GM23248 (cell line): ENCODE measurements at regions not wholly inside any gene's neighbourhood (a gene's known extent, or its start where the extent isn't known, plus 50 kb on each side); places are given as distances from the start of the nearest gene placed in this dataset.

ENCODE experiments used
- DNase-seq: peaks from one replicate; pipeline ENCODE4 v3.0.0-alpha.2; 2015
- H2AFZ ChIP-seq: fragments of 200-600 bp; sonication (generic); 2 replicates; pipeline ENCODE4 v1.6.1; 2016; ENCODE audit warnings: antibody characterized with exemption
- H3F3A ChIP-seq: fragments of 200-600 bp; sonication (generic); 2 replicates; pipeline ENCODE4 v1.6.1; 2016; ENCODE audit warnings: mild to moderate bottlenecking, antibody characterized with exemption, mixed run types; ENCODE audit not compliant: insufficient read depth
- H3K27ac ChIP-seq: fragments of 200-600 bp; sonication (generic); 2 replicates; pipeline ENCODE4 v1.5.1; 2016; ENCODE audit warnings: mild to moderate bottlenecking
- H3K27me3 ChIP-seq: fragments of 200-600 bp; sonication (generic); replicated peaks from 2 replicates; pipeline ENCODE4 v1.6.1; 2016; ENCODE audit warnings: mild to moderate bottlenecking; ENCODE audit not compliant: insufficient read depth
- H3K36me3 ChIP-seq: fragments of 200-600 bp; sonication (generic); 2 replicates; pipeline ENCODE4 v1.6.1; 2016; ENCODE audit warnings: low read depth, mild to moderate bottlenecking
- H3K4me1 ChIP-seq: fragments of 200-600 bp; sonication (generic); 2 replicates; pipeline ENCODE4 v1.6.1; 2016; ENCODE audit warnings: mild to moderate bottlenecking; ENCODE audit not compliant: insufficient read depth
- H3K4me2 ChIP-seq: fragments of 200-600 bp; sonication (generic); one replicate; pipeline ENCODE4 v1.6.1; 2016; ENCODE audit warnings: mild to moderate bottlenecking; ENCODE audit not compliant: unreplicated experiment
- H3K4me3 ChIP-seq: fragments of 200-600 bp; sonication (generic); 2 replicates; pipeline ENCODE4 v1.5.1; 2016; ENCODE audit warnings: mild to moderate bottlenecking
- H3K79me2 ChIP-seq: fragments of 200-600 bp; sonication (generic); 2 replicates; pipeline ENCODE4 v1.6.1; 2016; ENCODE audit warnings: mild to moderate bottlenecking; ENCODE audit not compliant: insufficient read depth
- H3K9ac ChIP-seq: fragments of 200-600 bp; sonication (generic); 2 replicates; pipeline ENCODE4 v1.6.1; 2016; ENCODE audit warnings: mild to moderate bottlenecking
- H3K9me2 ChIP-seq: fragments of 200-600 bp; sonication (generic); 2 replicates; pipeline ENCODE4 v1.6.1; 2016; ENCODE audit warnings: mixed run types, mild to moderate bottlenecking, moderate library complexity; ENCODE audit not compliant: insufficient read depth
- H3K9me3 ChIP-seq: fragments of 200-600 bp; sonication (generic); one replicate; pipeline ENCODE4 v1.6.1; 2017; ENCODE audit warnings: low read depth
- H4K20me1 ChIP-seq: fragments of 200-600 bp; sonication (generic); 2 replicates; pipeline ENCODE4 v1.6.0; 2016; ENCODE audit not compliant: insufficient read depth
- EZH2 ChIP-seq: fragments of 200-600 bp; sonication (generic); IDR thresholded peaks from 2 replicates; pipeline ENCODE4 v1.6.1; 2018; ENCODE audit warnings: antibody characterized with exemption, mild to moderate bottlenecking; ENCODE audit not compliant: insufficient read depth, poor library complexity, severe bottlenecking
- EZH2phosphoT487 ChIP-seq: fragments of 200-600 bp; sonication (generic); IDR thresholded peaks from 2 replicates; pipeline ENCODE4 v1.6.1; 2018; ENCODE audit warnings: antibody characterized with exemption, moderate library complexity, mild to moderate bottlenecking, low read depth; ENCODE audit not compliant: insufficient read depth
- WGBS, 2 experiments: methylation state at CpG; one replicate each; pipeline ENCODE4 v1.1.6; 2015 to 2017; ENCODE audit warnings: low lambda C conversion rate in 2 of 2, low coverage in 1 of 2; ENCODE audit errors: missing lambda C conversion rate in 2 of 2; 5-methylcytosine and 5-hydroxymethylcytosine counted together
- in situ Hi-C: fragments of 300-500 bp; cut with MboI; formaldehyde crosslinking; loops from 2 replicates; pipeline ENCODE4 v1.15.0; 2020

DNA sequence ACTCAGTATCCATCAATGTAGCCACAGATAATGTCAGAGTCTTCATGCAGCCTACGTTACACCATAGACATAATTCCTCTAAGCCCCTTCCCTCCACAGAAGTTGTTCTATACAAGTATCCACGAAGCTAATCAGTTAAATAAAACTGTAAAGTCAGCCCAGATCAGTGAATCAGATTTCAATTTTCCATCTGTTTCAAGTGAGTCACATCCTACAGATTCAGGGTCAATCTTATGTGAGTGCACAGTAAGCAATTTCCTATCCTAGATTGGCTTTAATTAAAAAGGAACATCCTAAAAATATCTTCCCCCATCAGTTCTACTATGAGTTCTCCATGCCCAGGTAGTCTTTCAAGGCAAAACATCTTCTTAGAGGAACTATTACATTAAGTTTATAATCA, 402.5 kb downstream of the EFNA5 start:
- Histone ChIP-seq H3K36me3 (no peaks in the 10 kb centered on the region), H2AFZ (no peak overlapping the region), H3K4me2 (no peak overlapping the region), H4K20me1 (no peaks in the 10 kb centered on the region), H3K4me1 (no peaks in the 10 kb centered on the region), H3K9me2 (no peaks in the 10 kb centered on the region), H3K4me3 (no peak overlapping the region), H3K27me3 (no peaks in the 10 kb centered on the region), H3K79me2 (no peaks in the 10 kb centered on the region), H3K27ac (no peak overlapping the region), H3F3A (no peaks in the 10 kb centered on the region), H3K9ac (no peak overlapping the region), H3K9me3 (no peaks in the 10 kb centered on the region)
- no peak for TF ChIP-seq EZH2
- TF ChIP-seq EZH2phosphoT487: no peak
- in situ Hi-C loops: no loop called here
- no peak for DNase-seq
- WGBS, 2 experiments: 33 to 35% methylated on average over 2 of the region's 2 CpGs

DNA sequence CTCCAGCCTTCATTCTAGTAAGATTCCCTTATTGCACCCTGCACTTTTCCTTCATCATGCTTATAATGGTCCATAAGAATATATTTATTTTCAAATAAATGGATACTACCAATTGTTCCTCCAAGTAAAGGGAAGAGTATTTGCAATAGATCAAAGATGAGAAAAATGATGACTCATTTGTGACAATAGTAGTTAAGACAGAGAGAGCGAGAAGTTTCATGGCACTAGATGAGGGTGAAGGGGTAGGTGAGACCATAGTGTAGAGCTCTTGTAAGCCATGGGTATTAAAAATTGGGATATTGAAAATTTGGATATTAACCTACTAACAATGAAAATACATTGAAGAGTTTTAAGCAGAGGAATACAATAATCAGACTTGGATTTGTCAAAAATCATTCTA, 404.6 kb downstream of the EFNA5 start:
- DNase-seq: no peak

DNA sequence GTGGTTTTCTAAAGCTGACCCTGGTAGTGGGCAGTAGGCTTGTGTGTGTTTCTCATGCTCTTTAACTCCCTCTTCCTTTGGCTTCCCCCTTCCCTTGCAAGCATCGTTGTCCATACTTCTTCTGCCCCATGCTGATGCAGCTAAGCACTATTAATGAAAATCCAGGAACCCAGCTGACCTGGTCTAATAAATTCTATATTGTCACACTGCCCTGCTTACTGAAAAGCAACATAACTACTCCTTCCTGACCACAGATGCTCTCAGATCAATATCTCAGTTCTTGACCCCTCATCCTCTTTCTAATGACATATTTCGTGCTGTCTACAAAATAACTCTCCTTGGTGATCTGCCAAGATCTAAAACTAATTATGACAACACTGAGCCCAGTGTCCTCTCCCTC, 405.5 kb downstream of the EFNA5 start:
- Histone ChIP-seq H3K9me2 (no peaks in the 10 kb centered on the region), H3K79me2 (no peaks in the 10 kb centered on the region), H3K36me3 (no peaks in the 10 kb centered on the region), H3K27ac (no peak overlapping the region), H3K4me3 (no peak overlapping the region), H2AFZ (no peak overlapping the region), H3K9ac (no peak overlapping the region), H4K20me1 (no peaks in the 10 kb centered on the region), H3K27me3 (no peaks in the 10 kb centered on the region), H3K9me3 (no peaks in the 10 kb centered on the region), H3K4me1 (no peaks in the 10 kb centered on the region), H3F3A (no peaks in the 10 kb centered on the region), H3K4me2 (no peak overlapping the region)
- in situ Hi-C loops: no loop called here
- WGBS, 2 experiments: 46 to 66% methylated on average over 2 of the region's 2 CpGs
- TF ChIP-seq EZH2phosphoT487 (no peak), EZH2 (no peak)
- no peak for DNase-seq

More for the DNA sequence above, 404.6 kb downstream of the EFNA5 start:
- Histone ChIP-seq H3K27ac (no peak overlapping the region), H3K4me2 (no peak overlapping the region), H3K27me3 (no peaks in the 10 kb centered on the region), H3F3A (no peaks in the 10 kb centered on the region), H4K20me1 (no peaks in the 10 kb centered on the region), H3K9ac (no peak overlapping the region), H3K36me3 (no peaks in the 10 kb centered on the region), H3K4me3 (no peak overlapping the region), H3K9me3 (no peaks in the 10 kb centered on the region), H2AFZ (no peak overlapping the region), H3K9me2 (no peaks in the 10 kb centered on the region), H3K79me2 (no peaks in the 10 kb centered on the region), H3K4me1 (no peaks in the 10 kb centered on the region)
- 73 to 74% methylated on average over 1 of the region's 1 CpG for WGBS, 2 experiments
- TF ChIP-seq EZH2: no peak
- TF ChIP-seq EZH2phosphoT487: no peak
- in situ Hi-C loops: no loop called here

DNA sequence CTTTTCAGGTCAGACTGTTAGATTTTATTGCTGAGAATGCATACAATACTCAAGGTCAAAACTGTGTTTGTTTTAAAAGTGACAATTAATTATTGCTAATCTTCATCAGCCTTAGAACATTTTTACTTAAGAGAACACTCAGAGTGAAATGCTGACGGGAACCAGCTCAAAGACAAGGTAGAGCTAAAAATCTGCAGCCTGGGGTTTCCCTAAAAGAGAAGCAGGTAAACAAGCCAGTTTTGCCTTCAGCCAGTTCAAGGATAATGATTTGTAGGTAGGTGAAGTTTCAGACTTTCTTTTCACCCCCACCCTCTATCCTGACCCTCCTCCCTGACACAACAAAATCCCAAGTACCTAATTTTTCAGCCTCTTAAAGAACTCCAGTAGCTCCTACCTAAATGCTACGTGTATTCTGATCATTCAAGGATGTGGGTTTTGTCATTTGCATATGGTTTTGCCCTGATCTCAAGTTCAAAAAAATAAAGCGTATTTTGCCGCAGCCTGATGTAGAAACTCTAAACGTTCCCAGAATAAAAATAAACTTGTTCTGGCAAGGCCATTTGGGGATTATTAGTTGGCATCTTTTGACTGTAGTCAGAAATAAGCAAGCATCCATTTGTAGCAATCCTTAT, 407.2 kb downstream of the EFNA5 start:
- Histone ChIP-seq H3K9me2 (no peaks in the 10 kb centered on the region), H3K4me3 (no peak overlapping the region)

More for the DNA sequence above, 407.2 kb downstream of the EFNA5 start:
- no peak for TF ChIP-seq EZH2
- no peak for TF ChIP-seq EZH2phosphoT487
- no peaks in the 10 kb centered on the region for H3K79me2 ChIP-seq
- H3K9me3 ChIP-seq: no peaks in the 10 kb centered on the region
- DNase-seq: no peak
- no peaks in the 10 kb centered on the region for H3K4me1 ChIP-seq
- no peaks in the 10 kb centered on the region for H3K27me3 ChIP-seq
- H3K36me3 ChIP-seq: no peaks in the 10 kb centered on the region
- H3K4me2 ChIP-seq: no peak overlapping the region
- H3K27ac ChIP-seq: no peak overlapping the region
- in situ Hi-C loops: no loop called here
- no peak overlapping the region for H3K9ac ChIP-seq
- no peak overlapping the region for H2AFZ ChIP-seq
- WGBS, 2 experiments: 22 to 23% methylated on average over 5 of the region's 5 CpGs
- no peaks in the 10 kb centered on the region for H4K20me1 ChIP-seq
- H3F3A ChIP-seq: no peaks in the 10 kb centered on the region
